ENCODE measurements at regions not wholly inside any gene's neighbourhood (a gene's known extent, or its start where the extent isn't known, plus 50 kb on each side); places are given as distances from the start of the nearest gene placed in this dataset.

DNA sequence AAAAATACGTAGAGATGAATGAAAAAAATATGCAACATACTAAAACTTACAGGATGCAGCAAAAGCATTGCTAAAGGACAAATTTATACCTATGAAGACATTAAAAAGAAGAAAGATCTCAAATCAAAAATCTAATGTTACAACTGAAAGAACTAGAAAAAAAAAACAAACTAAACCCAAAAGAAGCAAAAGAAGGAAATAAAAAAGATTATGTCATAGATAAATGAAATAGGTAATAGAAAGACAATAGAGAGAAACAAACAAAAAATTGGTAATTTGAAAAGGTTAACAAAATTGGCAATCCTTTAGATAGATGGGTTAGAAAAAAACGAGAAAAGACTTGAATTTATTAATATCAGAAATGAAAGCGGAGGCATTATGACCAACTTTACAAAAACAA lies 1000.2 kb downstream of the TLE4 start:
- TF ChIP-seq, protein P1, sequence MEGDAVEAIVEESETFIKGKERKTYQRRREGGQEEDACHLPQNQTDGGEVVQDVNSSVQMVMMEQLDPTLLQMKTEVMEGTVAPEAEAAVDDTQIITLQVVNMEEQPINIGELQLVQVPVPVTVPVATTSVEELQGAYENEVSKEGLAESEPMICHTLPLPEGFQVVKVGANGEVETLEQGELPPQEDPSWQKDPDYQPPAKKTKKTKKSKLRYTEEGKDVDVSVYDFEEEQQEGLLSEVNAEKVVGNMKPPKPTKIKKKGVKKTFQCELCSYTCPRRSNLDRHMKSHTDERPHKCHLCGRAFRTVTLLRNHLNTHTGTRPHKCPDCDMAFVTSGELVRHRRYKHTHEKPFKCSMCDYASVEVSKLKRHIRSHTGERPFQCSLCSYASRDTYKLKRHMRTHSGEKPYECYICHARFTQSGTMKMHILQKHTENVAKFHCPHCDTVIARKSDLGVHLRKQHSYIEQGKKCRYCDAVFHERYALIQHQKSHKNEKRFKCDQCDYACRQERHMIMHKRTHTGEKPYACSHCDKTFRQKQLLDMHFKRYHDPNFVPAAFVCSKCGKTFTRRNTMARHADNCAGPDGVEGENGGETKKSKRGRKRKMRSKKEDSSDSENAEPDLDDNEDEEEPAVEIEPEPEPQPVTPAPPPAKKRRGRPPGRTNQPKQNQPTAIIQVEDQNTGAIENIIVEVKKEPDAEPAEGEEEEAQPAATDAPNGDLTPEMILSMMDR (IDR thresholded peaks at IDR 0.05): no peak
- no peak for TF ChIP-seq EP300 (IDR thresholded peaks at IDR 0.05)
- TF ChIP-seq POLR2AphosphoS5 (IDR thresholded peaks at IDR 0.05): no peak
- TF ChIP-seq POLR2A (IDR thresholded peaks at IDR 0.05; ENCODE audit: low read depth): no peak
- no peaks in the 10 kb centered on the region for H3K36me3 ChIP-seq
- 87% methylated on average over 3 of the region's 3 CpGs for WGBS
- no peak overlapping the region for H3K27ac ChIP-seq (replicated peaks in 1 of 4)
- no peak overlapping the region for H3K4me3 ChIP-seq
- no peaks in the 10 kb centered on the region for H3K4me1 ChIP-seq
- H3K27me3 ChIP-seq: no peaks in the 10 kb centered on the region
- peaks cover 0 to 20% (median 10%) of the 10 kb centered on the region in 4 donors for H3K9me3 ChIP-seq
- DNase-seq (ENCODE audit: extremely low spot score): no peak
- intact Hi-C loops (cut with DNase I): no loop called here

DNA sequence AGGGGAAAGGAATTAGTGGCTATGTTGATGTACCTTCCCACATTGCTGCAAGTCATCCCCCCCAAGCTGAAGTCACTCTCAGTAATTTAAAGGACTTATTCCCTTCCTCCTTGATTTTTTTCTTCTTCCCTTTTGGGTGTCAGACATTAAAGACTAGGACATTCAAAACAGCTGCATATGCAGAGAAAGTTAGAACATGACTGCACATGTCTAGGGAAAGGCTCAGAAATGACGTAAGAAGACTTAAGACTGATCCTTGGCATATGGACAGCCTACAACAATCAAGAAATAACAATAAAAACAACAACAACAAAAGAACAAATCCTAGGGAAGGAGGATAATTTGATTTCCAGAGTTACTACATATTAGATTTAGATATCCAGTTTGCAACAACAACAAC lies 997.5 kb downstream of the TLE4 start:
- Histone ChIP-seq H3K36me3 (no peaks in the 10 kb centered on the region), H3K9me3 (peaks cover 0 to 20% (median 10%) of the 10 kb centered on the region in 4 donors)

DNA sequence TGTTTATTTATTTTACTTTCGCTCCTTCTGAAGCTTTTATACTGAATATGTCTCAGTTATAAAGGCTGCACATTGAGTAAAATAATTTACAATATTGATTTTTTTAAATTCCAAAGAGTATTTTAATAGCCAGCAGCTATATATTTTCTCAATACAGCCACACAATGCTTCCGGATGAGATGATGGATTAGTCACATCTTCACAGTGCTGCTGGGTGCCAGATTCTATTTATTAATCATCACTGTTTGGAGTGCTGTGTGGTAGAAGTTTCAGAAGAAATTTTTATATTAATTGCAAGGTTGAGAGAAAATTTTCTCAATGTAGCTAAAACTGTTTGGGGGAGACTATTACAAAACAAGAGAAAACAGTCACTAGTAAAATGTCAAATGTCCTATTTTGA lies 989.8 kb downstream of the TLE4 start:
- intact Hi-C loops (cut with DNase I): no loop called here
- no peak overlapping the region for H3K4me3 ChIP-seq
- H3K36me3 ChIP-seq: no peaks in the 10 kb centered on the region
- H3K4me1 ChIP-seq: no peaks in the 10 kb centered on the region
- H3K27me3 ChIP-seq: no peaks in the 10 kb centered on the region
- H3K27ac ChIP-seq (replicated peaks in 1 of 4): no peak overlapping the region
- WGBS: 63% methylated on average over 2 of the region's 2 CpGs
- TF ChIP-seq EP300 (IDR thresholded peaks at IDR 0.05) (no peak), POLR2AphosphoS5 (IDR thresholded peaks at IDR 0.05) (no peak), POLR2A (IDR thresholded peaks at IDR 0.05; ENCODE audit: low read depth) (no peak)
- TF ChIP-seq, protein P1 (IDR thresholded peaks at IDR 0.05): no peak
- DNase-seq (ENCODE audit: extremely low spot score): no peak
- no peaks in the 10 kb centered on the region for H3K9me3 ChIP-seq

More for the DNA sequence above, 997.5 kb downstream of the TLE4 start:
- WGBS: 90% methylated on average over 1 of the region's 1 CpG
- DNase-seq (ENCODE audit: extremely low spot score): no peak
- TF ChIP-seq, protein P1 (IDR thresholded peaks at IDR 0.05): no peak
- no peak for TF ChIP-seq POLR2AphosphoS5 (IDR thresholded peaks at IDR 0.05)
- TF ChIP-seq POLR2A (IDR thresholded peaks at IDR 0.05; ENCODE audit: low read depth): no peak
- no peak for TF ChIP-seq EP300 (IDR thresholded peaks at IDR 0.05)
- H3K4me1 ChIP-seq: no peaks in the 10 kb centered on the region
- H3K27me3 ChIP-seq: no peaks in the 10 kb centered on the region
- H3K27ac ChIP-seq (replicated peaks in 1 of 4): no peak overlapping the region
- H3K4me3 ChIP-seq: no peak overlapping the region
- intact Hi-C loops (cut with DNase I): no loop called here

DNA sequence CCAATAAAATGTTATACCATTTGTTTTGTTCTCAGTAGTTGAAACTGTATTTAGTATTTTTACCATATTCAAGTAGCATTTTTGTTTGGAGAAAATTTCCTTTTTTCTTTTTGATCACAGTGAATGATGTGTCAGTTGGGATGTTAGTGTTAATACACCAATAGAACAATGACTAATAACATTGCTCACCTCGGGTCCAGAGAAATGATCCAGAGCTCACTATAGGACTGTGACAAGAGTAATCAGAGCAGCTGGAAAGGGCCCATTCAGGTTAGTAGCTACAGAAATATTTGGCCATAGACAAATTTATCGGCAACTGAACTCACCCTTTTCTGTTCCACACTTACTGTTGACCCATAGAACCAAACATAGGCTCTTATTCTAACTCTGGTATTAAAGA lies 989.2 kb downstream of the TLE4 start:
- H3K4me3 ChIP-seq: no peak overlapping the region
- no peak for TF ChIP-seq POLR2AphosphoS5 (IDR thresholded peaks at IDR 0.05)
- TF ChIP-seq EP300 (IDR thresholded peaks at IDR 0.05): no peak
- TF ChIP-seq, protein P1 (IDR thresholded peaks at IDR 0.05): no peak
- TF ChIP-seq POLR2A (IDR thresholded peaks at IDR 0.05; ENCODE audit: low read depth): no peak
- H3K4me1 ChIP-seq: no peaks in the 10 kb centered on the region
- 81% methylated on average over 2 of the region's 2 CpGs for WGBS
- no peaks in the 10 kb centered on the region for H3K36me3 ChIP-seq
- H3K27ac ChIP-seq (replicated peaks in 1 of 4): no peak overlapping the region
- H3K9me3 ChIP-seq: no peaks in the 10 kb centered on the region
- no peaks in the 10 kb centered on the region for H3K27me3 ChIP-seq
- intact Hi-C loops (cut with DNase I): no loop called here
- DNase-seq (ENCODE audit: extremely low spot score): no peak

DNA sequence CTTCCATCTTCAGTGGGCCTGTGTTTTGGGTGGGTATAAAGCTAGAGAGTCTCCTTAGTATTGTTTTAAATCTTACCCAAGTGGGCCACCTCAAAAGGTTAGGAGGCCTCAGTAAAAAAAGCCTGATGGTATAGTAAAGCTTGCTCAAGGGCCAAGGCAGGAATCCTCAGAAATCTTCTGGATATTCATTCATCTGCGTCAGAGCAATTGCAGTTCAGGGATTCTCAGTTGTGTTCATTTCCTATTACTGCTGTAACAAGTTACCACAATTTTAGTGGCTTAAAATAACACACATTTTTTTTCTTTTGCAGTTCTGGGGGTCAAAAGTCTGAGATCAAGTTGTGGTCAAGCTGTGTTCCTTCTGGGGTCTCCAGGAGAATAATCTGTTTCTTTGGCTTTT lies 985.5 kb downstream of the TLE4 start:
- Histone ChIP-seq H3K27me3 (no peaks in the 10 kb centered on the region), H3K9me3 (no peaks in the 10 kb centered on the region), H3K36me3 (no peaks in the 10 kb centered on the region), H3K4me3 (no peak overlapping the region), H3K27ac (replicated peaks in 1 of 4) (no peak overlapping the region), H3K4me1 (peaks cover 0 to 13% (median 12%) of the 10 kb centered on the region in 4 donors)
- intact Hi-C loops (cut with DNase I): no loop called here
- DNase-seq (ENCODE audit: extremely low spot score): no peak
- WGBS: 86% methylated on average over 1 of the region's 1 CpG
- TF ChIP-seq POLR2A (IDR thresholded peaks at IDR 0.05; ENCODE audit: low read depth) (no peak), POLR2AphosphoS5 (IDR thresholded peaks at IDR 0.05) (no peak), EP300 (IDR thresholded peaks at IDR 0.05) (no peak)
- TF ChIP-seq, protein P1 (IDR thresholded peaks at IDR 0.05): no peak
